Adrenal gland (tissue), 5 donors: ENCODE measurements at regions not wholly inside any gene's neighbourhood (a gene's known extent, or its start where the extent isn't known, plus 50 kb on each side); places are given as distances from the start of the nearest gene placed in this dataset.

ENCODE experiments used
- POLR2A ChIP-seq, 2 donors: fragments of 450-650 bp; IDR thresholded peaks; one replicate each; pipeline ENCODE4 v1.6.1; 2017; ENCODE audit warnings: antibody characterized with exemption in 2 of 2, mild to moderate bottlenecking in 2 of 2, moderate library complexity in 1 of 2
- TF ChIP-seq, protein P1 (sequence below), 6 experiments: fragments of 450-650 bp in 4 of 6; fragments of 200-600 bp in 2 of 6; sonication (generic) in 1 of 6; IDR thresholded peaks; 1 replicate in 5 of 6; 2 replicates in 1 of 6; pipeline versions ENCODE4 v1.5.1 to v1.8.0; 2016 to 2021; ENCODE audit warnings: antibody characterized with exemption in 6 of 6, mild to moderate bottlenecking in 2 of 6, moderate library complexity in 1 of 6
- donor health status: DM: no; HTN: no; CAD: no.

DNA sequence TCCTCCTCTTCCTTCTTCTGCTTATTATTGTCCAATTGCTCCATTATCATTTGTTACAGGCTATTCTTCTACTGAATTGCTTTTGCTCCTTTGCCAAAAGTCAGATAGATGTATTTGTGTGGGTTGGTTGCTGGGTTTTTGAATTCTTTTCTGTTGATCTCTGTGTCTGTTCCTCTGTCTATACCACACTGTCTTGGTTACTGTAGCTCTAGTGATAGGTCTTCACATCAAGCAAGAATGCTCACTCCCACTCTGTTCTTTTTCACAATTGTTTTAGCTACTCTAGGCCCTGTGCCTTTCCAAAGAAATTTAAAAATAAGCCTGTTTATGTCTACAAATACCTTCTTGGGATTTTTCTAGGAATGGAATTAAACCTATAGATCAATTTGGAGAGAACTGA, 217.2 kb downstream of the GALR1 start:
- TF ChIP-seq POLR2A (IDR thresholded peaks at IDR 0.05), result no peak
- TF ChIP-seq, protein P1, sequence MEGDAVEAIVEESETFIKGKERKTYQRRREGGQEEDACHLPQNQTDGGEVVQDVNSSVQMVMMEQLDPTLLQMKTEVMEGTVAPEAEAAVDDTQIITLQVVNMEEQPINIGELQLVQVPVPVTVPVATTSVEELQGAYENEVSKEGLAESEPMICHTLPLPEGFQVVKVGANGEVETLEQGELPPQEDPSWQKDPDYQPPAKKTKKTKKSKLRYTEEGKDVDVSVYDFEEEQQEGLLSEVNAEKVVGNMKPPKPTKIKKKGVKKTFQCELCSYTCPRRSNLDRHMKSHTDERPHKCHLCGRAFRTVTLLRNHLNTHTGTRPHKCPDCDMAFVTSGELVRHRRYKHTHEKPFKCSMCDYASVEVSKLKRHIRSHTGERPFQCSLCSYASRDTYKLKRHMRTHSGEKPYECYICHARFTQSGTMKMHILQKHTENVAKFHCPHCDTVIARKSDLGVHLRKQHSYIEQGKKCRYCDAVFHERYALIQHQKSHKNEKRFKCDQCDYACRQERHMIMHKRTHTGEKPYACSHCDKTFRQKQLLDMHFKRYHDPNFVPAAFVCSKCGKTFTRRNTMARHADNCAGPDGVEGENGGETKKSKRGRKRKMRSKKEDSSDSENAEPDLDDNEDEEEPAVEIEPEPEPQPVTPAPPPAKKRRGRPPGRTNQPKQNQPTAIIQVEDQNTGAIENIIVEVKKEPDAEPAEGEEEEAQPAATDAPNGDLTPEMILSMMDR (IDR thresholded peaks at IDR 0.05), result no peak
